ENCODE measurements at regions not wholly inside any gene's neighbourhood (a gene's known extent, or its start where the extent isn't known, plus 50 kb on each side); places are given as distances from the start of the nearest gene placed in this dataset.

- no peak for DNase-seq
Measured at GRCh38 chr3:43867436-43868072, 176.8 kb downstream of the ABHD5 start.

DNA sequence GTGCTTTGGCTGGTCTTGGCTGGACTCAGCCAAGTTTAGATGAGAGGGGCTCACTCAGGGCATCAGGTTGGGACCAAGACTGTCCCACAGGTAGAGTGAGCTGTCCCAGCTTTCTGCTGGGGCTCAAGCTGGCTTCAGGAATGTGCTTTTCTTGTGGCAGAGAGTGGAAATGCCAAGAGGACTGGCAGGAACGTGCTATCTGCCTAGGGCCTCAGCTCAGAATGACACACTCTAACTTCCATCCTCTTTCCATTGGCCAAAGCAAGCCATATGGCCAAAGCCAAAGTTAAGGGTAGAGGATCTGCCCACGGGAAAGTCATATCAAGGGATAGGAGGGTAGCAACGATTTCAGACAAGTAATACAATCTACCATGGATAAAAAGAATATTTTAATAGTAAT is 178.8 kb downstream of the ABHD5 start:
- DNase-seq, result no peak

DNA sequence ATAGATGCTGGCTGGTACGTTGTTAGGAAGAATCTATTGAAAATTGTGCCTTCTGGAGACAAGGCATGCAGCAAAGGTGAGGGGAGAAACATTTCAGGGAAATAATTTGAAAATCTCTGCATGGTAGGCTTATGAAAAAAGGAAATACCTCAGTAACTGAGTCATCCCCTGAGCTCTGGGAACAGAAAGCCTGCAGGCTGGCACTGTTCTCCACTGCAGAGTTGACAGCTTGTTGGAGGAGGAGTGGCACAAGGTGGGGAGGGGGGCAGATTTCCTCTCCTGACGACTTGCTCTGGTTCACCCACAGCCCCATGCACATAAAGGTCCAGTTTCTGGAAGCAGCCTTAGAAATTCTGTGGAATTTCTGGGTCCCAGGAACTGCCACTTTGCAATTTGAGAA is 179.4 kb downstream of the ABHD5 start:
- no peak for DNase-seq

- DNase-seq, result no peak
Measured at GRCh38 chr3:43870844-43871626, 180.3 kb downstream of the ABHD5 start.

DNA sequence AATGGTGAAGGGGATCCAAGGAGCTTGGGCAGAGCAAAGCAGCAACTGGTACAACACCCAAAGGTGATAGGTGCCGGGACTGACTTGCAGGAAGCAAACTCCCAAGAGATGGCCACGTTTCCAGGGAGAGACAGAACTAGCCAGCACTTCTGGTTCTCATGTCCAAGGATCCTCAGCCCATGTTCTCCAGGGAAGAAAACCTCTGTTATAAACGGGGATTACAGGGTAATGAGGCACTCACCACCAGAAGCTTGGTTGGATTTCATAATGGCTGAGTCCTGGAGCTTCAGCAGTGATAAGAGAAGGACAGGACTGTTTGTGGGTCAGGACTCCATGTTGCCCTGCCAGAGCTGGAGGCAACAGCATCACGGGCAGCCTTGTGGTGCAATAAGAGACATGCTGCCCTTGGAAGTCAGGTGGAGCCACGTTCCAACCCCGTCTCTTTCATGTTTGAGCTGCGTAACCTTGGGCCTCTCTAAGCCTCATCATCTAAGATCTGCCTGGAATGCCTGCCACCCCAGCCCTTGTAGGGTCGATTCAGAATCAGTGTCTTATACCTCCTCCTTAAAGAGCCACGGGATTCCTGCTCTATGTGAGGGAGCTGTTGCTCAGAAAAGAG is 181.0 kb downstream of the ABHD5 start:
- DNase-seq, result no peak

DNA sequence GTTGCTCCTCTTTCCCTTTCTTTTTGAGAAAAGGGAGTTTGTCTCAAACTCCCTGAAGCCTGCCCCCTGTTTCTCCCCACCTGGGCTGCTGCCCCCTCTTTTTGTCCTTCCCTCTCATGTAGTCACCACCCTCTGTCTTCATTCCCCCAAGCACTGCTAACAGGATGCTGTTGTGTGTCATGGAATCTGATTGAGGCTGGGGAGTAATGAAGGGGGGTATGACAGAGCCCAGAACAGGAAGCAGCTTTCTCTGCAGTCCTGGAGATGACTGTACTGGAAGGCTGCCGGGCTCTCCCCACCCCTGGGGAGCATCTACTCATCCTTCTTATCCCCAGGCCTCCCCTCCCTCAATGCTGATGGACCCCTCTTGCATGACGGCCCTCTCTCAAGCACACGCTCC is 181.6 kb downstream of the ABHD5 start:
- DNase-seq, result no peak

GRCh38 chr3:43872901-43873300 is 182.2 kb downstream of the ABHD5 start:
- no peak for DNase-seq

- no peak for DNase-seq
Measured at GRCh38 chr3:43873723-43874122, 183.0 kb downstream of the ABHD5 start.

- no peak for DNase-seq
Measured at GRCh38 chr3:43874290-43874689, 183.6 kb downstream of the ABHD5 start.

GRCh38 chr3:43874731-43875130 is 184.0 kb downstream of the ABHD5 start:
- no peak for DNase-seq

GRCh38 chr3:43876648-43877047 is 185.9 kb downstream of the ABHD5 start:
- no peak for DNase-seq

- DNase-seq, result peak in 1 of 2 experiments; percentile 11
Measured at GRCh38 chr3:43879166-43879565, 188.4 kb downstream of the ABHD5 start.

- DNase-seq, result no peak
Measured at GRCh38 chr3:43882976-43883680, 192.4 kb downstream of the ABHD5 start.

GRCh38 chr3:43883729-43884396 is 193.1 kb downstream of the ABHD5 start:
- no peak for DNase-seq

- DNase-seq, result no peak
Measured at GRCh38 chr3:43884581-43884980, 193.8 kb downstream of the ABHD5 start.

DNA sequence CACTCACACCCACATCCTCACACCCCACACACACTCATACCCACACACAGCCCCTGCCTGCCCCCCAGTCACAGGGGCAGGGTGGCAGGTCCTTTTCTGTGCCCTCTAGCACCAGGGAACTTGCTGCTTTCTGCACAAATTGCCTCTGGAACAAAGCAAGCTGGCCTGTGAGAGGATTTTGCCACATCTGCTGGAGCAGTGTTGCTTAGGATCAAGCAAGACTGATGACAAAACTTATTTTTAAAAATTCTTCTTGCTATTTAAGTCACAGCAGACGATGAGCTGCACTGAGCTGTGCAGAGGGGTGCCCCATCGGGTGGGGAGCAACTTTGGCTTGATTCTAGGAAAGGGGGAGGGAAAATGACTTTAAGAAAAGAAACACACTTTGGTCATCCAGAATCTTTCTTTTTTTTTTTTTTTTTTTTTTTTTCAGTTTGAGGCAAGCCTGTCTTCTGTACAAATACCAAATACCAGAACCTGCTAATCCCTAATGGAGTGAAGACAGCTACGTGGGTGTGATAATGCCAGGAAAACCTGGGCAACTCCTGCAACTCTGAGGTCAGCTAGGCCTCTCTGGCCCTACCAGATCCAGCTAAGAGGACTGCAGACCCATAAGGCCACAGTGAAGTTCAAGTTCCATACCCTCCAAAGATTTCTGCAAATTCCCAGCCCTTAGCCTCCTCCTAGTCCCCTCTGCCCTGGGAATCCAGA is 195.3 kb downstream of the ABHD5 start:
- DNase-seq, result no peak

GRCh38 chr3:43892061-43892460 is 201.3 kb downstream of the ABHD5 start:
- DNase-seq, result peak in 1 of 2 experiments; percentile 35

DNA sequence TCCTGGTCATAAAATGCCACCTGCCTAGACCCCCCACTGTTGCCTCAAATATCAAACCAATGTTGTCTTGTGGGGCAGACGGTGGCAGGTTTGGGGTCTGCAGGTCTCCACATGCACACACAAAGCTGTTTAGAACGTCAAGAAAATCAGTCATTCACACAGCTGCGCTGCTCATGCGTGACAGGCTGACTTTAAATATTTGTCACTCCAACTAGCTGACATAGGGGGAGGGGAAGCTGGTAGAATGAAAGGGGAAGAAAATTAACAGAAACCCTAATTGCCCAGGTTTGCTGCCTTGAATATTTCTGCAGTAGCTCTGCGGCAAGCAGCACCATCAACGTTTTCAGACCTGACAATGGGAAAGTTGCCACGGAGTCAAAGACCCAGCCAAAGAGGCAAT is 201.8 kb downstream of the ABHD5 start:
- DNase-seq, result peak in 1 of 2 experiments; percentile 35

DNA sequence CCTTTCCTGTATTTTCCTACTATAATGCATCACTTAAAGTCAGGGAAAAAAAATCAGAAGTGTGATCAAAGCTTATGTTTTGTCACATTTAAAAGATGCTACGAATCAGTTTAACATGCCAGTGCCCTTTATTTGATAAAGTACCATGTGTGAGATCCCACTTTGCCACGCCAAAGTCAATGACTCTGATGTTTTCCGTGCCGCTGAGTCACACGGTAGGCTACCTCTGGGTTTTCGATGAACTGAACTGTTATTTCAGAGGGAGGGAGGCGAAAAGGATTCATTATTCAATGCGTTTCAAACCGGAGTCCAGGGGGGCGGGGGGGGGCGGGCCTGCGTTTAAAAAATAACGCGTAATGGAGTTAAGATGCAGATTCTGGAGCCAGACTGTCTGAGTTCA is 203.0 kb downstream of the ABHD5 start:
- no peak for DNase-seq

DNA sequence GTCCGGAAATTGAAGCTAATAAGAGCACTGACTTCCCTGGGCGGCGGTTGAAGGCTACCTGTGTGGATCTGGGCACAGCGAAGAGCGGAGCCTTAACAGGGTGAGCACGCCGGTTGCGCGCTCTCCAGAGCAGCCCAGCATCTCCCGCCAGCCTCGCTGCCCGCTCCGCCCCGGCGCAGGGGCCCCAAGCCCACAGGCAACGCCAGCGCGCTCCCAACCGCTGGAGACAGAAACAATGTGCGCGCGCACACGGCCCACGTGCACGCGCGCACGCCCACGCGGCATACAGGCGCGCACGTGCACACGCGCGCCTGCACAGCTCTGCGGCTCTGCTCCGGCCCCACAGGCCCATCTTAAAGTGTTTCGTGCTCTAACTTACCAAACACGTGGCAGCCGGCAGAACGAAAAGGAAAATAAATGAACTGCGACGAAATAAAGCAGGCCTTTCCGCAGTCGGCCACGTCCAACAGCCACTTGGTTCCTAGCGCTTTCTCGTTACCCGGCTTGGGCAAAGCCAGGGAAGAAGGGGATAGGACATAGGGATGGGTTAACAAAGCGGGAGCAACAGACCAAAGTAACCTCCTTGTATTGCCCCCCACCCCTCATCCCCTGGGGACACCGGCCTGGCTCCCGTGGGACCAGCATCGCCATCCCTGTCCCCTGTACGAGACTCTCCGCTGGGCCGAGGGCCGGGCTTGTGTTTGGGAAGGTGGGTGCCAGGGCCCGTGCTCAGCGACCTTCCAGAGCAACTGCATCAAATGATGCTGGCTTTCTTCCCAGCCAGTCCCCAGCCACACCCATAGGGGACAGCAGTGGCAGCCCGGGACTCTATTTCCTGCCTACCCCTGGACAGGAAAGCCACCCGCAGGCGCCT is 203.7 kb downstream of the ABHD5 start:
- DNase-seq, result peak; percentile 11 to 56

GRCh38 chr3:43895573-43895972 is 204.8 kb downstream of the ABHD5 start:
- DNase-seq, result no peak
